SK-N-MC (cell line): ENCODE measurements at regions not wholly inside any gene's neighbourhood (a gene's known extent, or its start where the extent isn't known, plus 50 kb on each side); places are given as distances from the start of the nearest gene placed in this dataset.

Experiments used
- DNase-seq: peaks from one replicate; pipeline ENCODE4 v3.0.0-alpha.2; 2011; ENCODE audit warnings: low read depth, low spot score
- H3K27ac ChIP-seq: fragments of 200-600 bp; sonication (generic); 2 replicates; pipeline ENCODE4 v1.5.1; 2016; ENCODE audit warnings: mixed run types
- H3K36me3 ChIP-seq: fragments of 200-600 bp; sonication (generic); 2 replicates; pipeline ENCODE4 v1.6.1; 2017; ENCODE audit warnings: antibody characterized with exemption, low read length, mixed read lengths; ENCODE audit not compliant: insufficient read depth
- H3K4me3 ChIP-seq: fragments of 200-600 bp; sonication (generic); 2 replicates; pipeline ENCODE4 v1.5.1; 2016
- H3K9ac ChIP-seq: fragments of 200-600 bp; sonication (generic); 2 replicates; pipeline ENCODE4 v1.8.0; 2017; ENCODE audit warnings: mixed run types, mixed read lengths; ENCODE audit not compliant: insufficient read length
- H3K9me3 ChIP-seq: fragments of 200-600 bp; sonication (generic); 2 replicates; pipeline ENCODE4 v1.6.1; 2017; ENCODE audit warnings: low read depth, mild to moderate bottlenecking, antibody characterized with exemption, low read length, moderate library complexity, mixed read lengths
- EZH2 ChIP-seq: fragments of 200-600 bp; sonication (generic); IDR thresholded peaks from one replicate; pipeline ENCODE4 v1.6.1; 2017; ENCODE audit warnings: antibody characterized with exemption
- FOXP2 ChIP-seq: optimal IDR thresholded peaks from 2 replicates; pipeline ENCODE3; 2011; ENCODE audit warnings: mild to moderate bottlenecking, moderate library complexity; ENCODE audit not compliant: insufficient read depth; ENCODE audit errors: extremely low read length, control extremely low read depth
- POLR2AphosphoS5 ChIP-seq: IDR thresholded peaks from 2 replicates; pipeline ENCODE4 v1.6.1; 2012; ENCODE audit warnings: mild to moderate bottlenecking, low read depth, low read length, borderline replicate concordance

- no peak overlapping the region for H3K27ac ChIP-seq
- H3K36me3 ChIP-seq, result no peaks in the 10 kb centered on the region
- no peak for DNase-seq
- H3K4me3 ChIP-seq, result no peak overlapping the region
- no peak overlapping the region for H3K9ac ChIP-seq
- TF ChIP-seq EZH2 (no peak), POLR2AphosphoS5 (no peak), FOXP2 (no peak)
- no peaks in the 10 kb centered on the region for H3K9me3 ChIP-seq
Measured at GRCh38 chr6:9420316-9421015, 985.1 kb upstream of the SLC35B3 start.

- no peak overlapping the region for H3K4me3 ChIP-seq
Measured at GRCh38 chr6:9417400-9417799, 982.1 kb upstream of the SLC35B3 start.

GRCh38 chr6:9412951-9413559 is 977.7 kb upstream of the SLC35B3 start:
- Histone ChIP-seq H3K9ac (no peak overlapping the region), H3K36me3 (no peaks in the 10 kb centered on the region), H3K4me3 (no peak overlapping the region), H3K27ac (no peak overlapping the region), H3K9me3 (peaks cover 3% of the 10 kb centered on the region; the same call in 1 of the 2 replicates)
- DNase-seq, result no peak
- TF ChIP-seq POLR2AphosphoS5 (no peak), FOXP2 (no peak), EZH2 (no peak)

More at GRCh38 chr6:9417400-9417799, 982.1 kb upstream of the SLC35B3 start:
- no peak overlapping the region for H3K27ac ChIP-seq
- no peak for TF ChIP-seq EZH2
- TF ChIP-seq FOXP2, result no peak
- no peak for TF ChIP-seq POLR2AphosphoS5
- no peaks in the 10 kb centered on the region for H3K9me3 ChIP-seq
- DNase-seq, result no peak
- H3K36me3 ChIP-seq, result no peaks in the 10 kb centered on the region
- H3K9ac ChIP-seq, result no peak overlapping the region

- DNase-seq, result no peak
Measured at GRCh38 chr6:9409126-9409525, 973.8 kb upstream of the SLC35B3 start.

GRCh38 chr6:9408402-9409117 is 973.2 kb upstream of the SLC35B3 start:
- Histone ChIP-seq H3K27ac (no peak overlapping the region), H3K9me3 (peaks cover 3% of the 10 kb centered on the region; the same call in 1 of the 2 replicates), H3K36me3 (no peaks in the 10 kb centered on the region), H3K9ac (no peak overlapping the region), H3K4me3 (no peak overlapping the region)
- DNase-seq, result no peak
- no peak for TF ChIP-seq EZH2
- no peak for TF ChIP-seq POLR2AphosphoS5
- TF ChIP-seq FOXP2, result no peak

More at GRCh38 chr6:9409126-9409525, 973.8 kb upstream of the SLC35B3 start:
- TF ChIP-seq EZH2, result no peak
- no peak for TF ChIP-seq FOXP2
- Histone ChIP-seq H3K4me3 (no peak overlapping the region), H3K9ac (no peak overlapping the region), H3K9me3 (peaks cover 3% of the 10 kb centered on the region; the same call in 1 of the 2 replicates), H3K27ac (no peak overlapping the region), H3K36me3 (no peaks in the 10 kb centered on the region)

- H3K9me3 ChIP-seq, result no peaks in the 10 kb centered on the region
- H3K4me3 ChIP-seq, result no peak overlapping the region
- no peak for DNase-seq
- no peaks in the 10 kb centered on the region for H3K36me3 ChIP-seq
- H3K9ac ChIP-seq, result no peak overlapping the region
- H3K27ac ChIP-seq, result no peak overlapping the region
- TF ChIP-seq FOXP2, result no peak
Measured at GRCh38 chr6:9405825-9406224, 970.5 kb upstream of the SLC35B3 start.

- DNase-seq, result no peak
- TF ChIP-seq FOXP2 (no peak), EZH2 (no peak), POLR2AphosphoS5 (no peak)
- Histone ChIP-seq H3K36me3 (no peaks in the 10 kb centered on the region), H3K9ac (no peak overlapping the region), H3K4me3 (no peak overlapping the region), H3K27ac (no peak overlapping the region), H3K9me3 (no peaks in the 10 kb centered on the region)
Measured at GRCh38 chr6:9405369-9405768, 970.0 kb upstream of the SLC35B3 start.

- Histone ChIP-seq H3K9me3 (no peaks in the 10 kb centered on the region), H3K9ac (no peak overlapping the region), H3K4me3 (no peak overlapping the region), H3K27ac (no peak overlapping the region), H3K36me3 (no peaks in the 10 kb centered on the region)
- TF ChIP-seq FOXP2 (no peak), EZH2 (no peak), POLR2AphosphoS5 (no peak)
- no peak for DNase-seq
Measured at GRCh38 chr6:9404351-9405146, 969.2 kb upstream of the SLC35B3 start.
